Epithelial cell of esophagus (primary cell): ENCODE measurements at regions not wholly inside any gene's neighbourhood (a gene's known extent, or its start where the extent isn't known, plus 50 kb on each side); places are given as distances from the start of the nearest gene placed in this dataset.

Experiments used
- DNase-seq: peaks from one replicate; pipeline ENCODE4 v3.0.0; 2010; ENCODE audit warnings: low read depth
- H3K4me3 ChIP-seq: 2 replicates; pipeline ENCODE4 v1.5.1; 2011; ENCODE audit warnings: mild to moderate bottlenecking, low read length, control low read depth
- TF ChIP-seq, protein P1 (sequence below): IDR thresholded peaks from 2 replicates; pipeline ENCODE4 v1.5.1; 2011; ENCODE audit warnings: low read depth, mild to moderate bottlenecking, low read length, control low read depth, inconsistent platforms; ENCODE audit not compliant: insufficient read depth; ENCODE audit errors: missing control alignments

- TF ChIP-seq, protein P1, sequence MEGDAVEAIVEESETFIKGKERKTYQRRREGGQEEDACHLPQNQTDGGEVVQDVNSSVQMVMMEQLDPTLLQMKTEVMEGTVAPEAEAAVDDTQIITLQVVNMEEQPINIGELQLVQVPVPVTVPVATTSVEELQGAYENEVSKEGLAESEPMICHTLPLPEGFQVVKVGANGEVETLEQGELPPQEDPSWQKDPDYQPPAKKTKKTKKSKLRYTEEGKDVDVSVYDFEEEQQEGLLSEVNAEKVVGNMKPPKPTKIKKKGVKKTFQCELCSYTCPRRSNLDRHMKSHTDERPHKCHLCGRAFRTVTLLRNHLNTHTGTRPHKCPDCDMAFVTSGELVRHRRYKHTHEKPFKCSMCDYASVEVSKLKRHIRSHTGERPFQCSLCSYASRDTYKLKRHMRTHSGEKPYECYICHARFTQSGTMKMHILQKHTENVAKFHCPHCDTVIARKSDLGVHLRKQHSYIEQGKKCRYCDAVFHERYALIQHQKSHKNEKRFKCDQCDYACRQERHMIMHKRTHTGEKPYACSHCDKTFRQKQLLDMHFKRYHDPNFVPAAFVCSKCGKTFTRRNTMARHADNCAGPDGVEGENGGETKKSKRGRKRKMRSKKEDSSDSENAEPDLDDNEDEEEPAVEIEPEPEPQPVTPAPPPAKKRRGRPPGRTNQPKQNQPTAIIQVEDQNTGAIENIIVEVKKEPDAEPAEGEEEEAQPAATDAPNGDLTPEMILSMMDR: no peak
- no peak for DNase-seq
These were observed 315.3 kb downstream of the FGFR2 start for GRCh38 chr10:121282797-121283515.

GRCh38 chr10:121284936-121285335 lies 313.3 kb downstream of the FGFR2 start:
- no peak overlapping the region for H3K4me3 ChIP-seq
- no peak for DNase-seq
- TF ChIP-seq, protein P1: no peak

More at GRCh38 chr10:121282797-121283515, 315.3 kb downstream of the FGFR2 start:
- no peak overlapping the region for H3K4me3 ChIP-seq

DNA sequence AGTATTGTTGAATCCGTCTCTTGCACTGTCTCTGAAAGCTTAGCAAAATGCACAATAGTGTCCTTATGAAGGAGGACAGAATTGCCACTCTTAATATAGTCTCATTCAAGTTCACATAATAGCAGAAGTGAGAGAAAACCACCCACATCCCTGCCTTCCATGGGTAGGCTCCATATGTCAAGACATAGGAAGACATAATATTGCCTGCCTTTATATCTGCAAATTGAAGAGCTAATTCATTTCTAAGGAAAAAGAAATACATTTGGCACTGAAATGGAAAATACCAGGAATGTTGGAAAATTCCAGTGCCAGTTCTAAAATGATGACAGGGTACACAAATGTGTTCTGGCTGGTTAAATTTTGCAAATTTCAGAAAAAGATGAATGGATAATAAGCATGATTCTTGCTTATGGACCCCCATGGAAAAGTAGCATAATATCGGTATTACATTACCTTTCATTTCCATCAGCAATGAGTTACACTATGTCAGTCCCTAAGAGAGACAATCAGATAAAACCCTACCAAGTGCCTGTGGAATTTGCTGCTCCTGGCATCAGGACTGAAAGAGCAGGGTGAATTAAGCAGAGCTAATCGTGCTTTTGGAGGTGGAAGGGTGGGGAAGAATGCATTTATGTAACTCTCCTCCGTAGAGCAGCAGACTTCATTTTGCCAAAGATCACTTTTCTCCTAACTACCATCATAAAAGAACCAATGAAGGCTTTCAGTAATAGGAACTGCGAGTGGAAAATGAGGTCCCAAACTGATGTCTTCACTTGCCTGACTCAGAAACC lies 312.6 kb downstream of the FGFR2 start:
- TF ChIP-seq, protein P1: no peak
- no peak overlapping the region for H3K4me3 ChIP-seq
- no peak for DNase-seq

DNA sequence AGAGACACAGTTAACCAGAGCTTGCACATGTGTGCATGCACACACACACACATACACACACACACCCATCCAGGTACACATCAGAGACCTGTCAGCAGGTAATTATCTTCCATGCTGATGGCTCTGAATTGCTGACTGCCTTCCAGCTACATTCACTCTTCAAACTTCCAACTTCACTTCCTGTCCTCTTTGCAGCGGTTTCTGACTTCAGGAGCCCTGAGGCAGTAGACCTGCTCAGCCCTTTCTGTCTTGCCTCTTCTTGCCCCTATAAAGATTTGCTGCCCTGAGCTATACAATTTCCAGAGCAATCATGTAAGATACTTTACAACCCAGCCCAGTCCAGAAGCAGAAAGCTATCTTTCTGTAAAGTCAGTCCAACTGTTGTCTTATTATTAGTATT lies 310.2 kb downstream of the FGFR2 start:
- TF ChIP-seq, protein P1: no peak
- no peak overlapping the region for H3K4me3 ChIP-seq

GRCh38 chr10:121288864-121289661 lies 309.2 kb downstream of the FGFR2 start:
- DNase-seq: no peak
- H3K4me3 ChIP-seq: no peak overlapping the region
- TF ChIP-seq, protein P1: no peak

More for the DNA sequence above, 310.2 kb downstream of the FGFR2 start:
- DNase-seq: peak; percentile 80

- TF ChIP-seq, protein P1: no peak
- DNase-seq: no peak
- H3K4me3 ChIP-seq: no peak overlapping the region
These were observed 308.4 kb downstream of the FGFR2 start for GRCh38 chr10:121289800-121290199.
